CD8-positive, alpha-beta memory T cell (primary cell): ENCODE measurements at regions not wholly inside any gene's neighbourhood (a gene's known extent, or its start where the extent isn't known, plus 50 kb on each side); places are given as distances from the start of the nearest gene placed in this dataset.

Source experiments
- CTCF ChIA-PET: fragments of 350-600 bp; sonication (Branson Sonifier 250); formaldehyde crosslinking; loops from one replicate; lab custom pipeline; 2021; ENCODE audit warnings: antibody characterized with exemption; lab: Charles Lee
- POLR2A ChIA-PET: fragments of 350-600 bp; sonication (Branson Sonifier 250); formaldehyde crosslinking; loops from one replicate; lab custom pipeline; 2021; ENCODE audit warnings: antibody characterized with exemption; lab: Charles Lee
- DNase-seq, 5 donors: peaks; one replicate each; pipeline versions ENCODE4 v3.0.0 to v3.0.0-alpha.2; 2020 to 2022; ENCODE audit warnings: mixed read lengths in 1 of 5
- H3K27ac ChIP-seq: one replicate; pipeline ENCODE4 v1.7.0; 2013; ENCODE audit warnings: low read depth, mild to moderate bottlenecking, low read length, moderate library complexity
- H3K27me3 ChIP-seq: 2 replicates; pipeline ENCODE4 v1.7.0; 2013; ENCODE audit warnings: low read length, mild to moderate bottlenecking; ENCODE audit not compliant: insufficient read depth, poor library complexity, severe bottlenecking
- H3K36me3 ChIP-seq: 2 replicates; pipeline ENCODE4 v1.7.0; 2013; ENCODE audit warnings: mild to moderate bottlenecking, low read length, moderate library complexity; ENCODE audit not compliant: insufficient read depth
- H3K4me1 ChIP-seq: 2 replicates; pipeline ENCODE4 v1.7.0; 2013; ENCODE audit warnings: mild to moderate bottlenecking, low read length, moderate library complexity; ENCODE audit not compliant: insufficient read depth
- H3K4me3 ChIP-seq: 2 replicates; pipeline ENCODE4 v1.7.0; 2013; ENCODE audit warnings: mild to moderate bottlenecking, low read length
- H3K9me3 ChIP-seq: 2 replicates; pipeline ENCODE4 v1.7.0; 2013; ENCODE audit warnings: mild to moderate bottlenecking, low read length
- H3K27ac Mint-ChIP-seq, 8 donors: one replicate each; pipeline ENCODE4 v1.8.0; 2020 to 2021; ENCODE audit warnings: mixed read lengths in 8 of 8, mild to moderate bottlenecking in 6 of 8, inconsistent platforms in 3 of 8, moderate library complexity in 3 of 8
- H3K27me3 Mint-ChIP-seq, 2 donors: one replicate each; pipeline ENCODE4 v1.8.0; 2020 to 2021; ENCODE audit warnings: mixed read lengths in 2 of 2, mild to moderate bottlenecking in 1 of 2, moderate library complexity in 1 of 2
- H3K36me3 Mint-ChIP-seq, 3 donors: one replicate each; pipeline ENCODE4 v1.8.0; 2020 to 2021; ENCODE audit warnings: mixed read lengths in 3 of 3, inconsistent platforms in 1 of 3, mild to moderate bottlenecking in 1 of 3
- H3K4me1 Mint-ChIP-seq, 3 donors: one replicate each; pipeline ENCODE4 v1.8.0; 2020 to 2021; ENCODE audit warnings: mixed read lengths in 3 of 3, inconsistent platforms in 1 of 3, mild to moderate bottlenecking in 1 of 3
- H3K4me3 Mint-ChIP-seq, 7 donors: one replicate each; pipeline ENCODE4 v1.8.0; 2020 to 2021; ENCODE audit warnings: mixed read lengths in 7 of 7, mild to moderate bottlenecking in 6 of 7, moderate library complexity in 4 of 7, inconsistent platforms in 2 of 7
- H3K9me3 Mint-ChIP-seq, 5 donors: one replicate each; pipeline ENCODE4 v1.8.0; 2020 to 2022; ENCODE audit warnings: mixed read lengths in 5 of 5, mild to moderate bottlenecking in 3 of 5, moderate library complexity in 2 of 5, inconsistent platforms in 1 of 5

DNA sequence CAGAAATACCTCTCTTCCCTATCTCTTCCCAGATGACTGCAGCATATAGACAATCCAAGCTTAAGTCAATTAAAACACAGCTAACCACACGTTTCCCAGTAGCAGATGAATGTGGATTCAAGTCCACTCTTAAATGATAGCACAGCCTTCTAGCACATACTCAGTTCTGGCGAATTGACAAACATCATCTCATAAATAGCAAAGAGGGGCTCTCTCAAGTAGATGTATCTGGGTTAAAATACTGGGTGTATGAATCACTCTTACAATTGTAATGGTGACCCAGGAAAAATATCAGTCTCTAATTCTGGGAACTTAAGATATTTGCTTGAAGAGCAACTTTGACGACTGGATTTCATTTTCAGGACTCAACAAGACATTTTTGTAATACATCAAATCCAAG lies 67.0 kb upstream of the HAPLN1 start:
- no peaks in the 10 kb centered on the region for H3K27me3 Mint-ChIP-seq
- no peaks in the 10 kb centered on the region for H3K4me1 ChIP-seq
- H3K27me3 ChIP-seq: no peaks in the 10 kb centered on the region
- no peaks in the 10 kb centered on the region for H3K36me3 Mint-ChIP-seq
- H3K36me3 ChIP-seq: no peaks in the 10 kb centered on the region
- no peaks in the 10 kb centered on the region for H3K9me3 ChIP-seq
- ChIA-PET POLR2A (no interaction called here), CTCF (no interaction called here)
- no peak for DNase-seq
- no peak overlapping the region for H3K4me3 ChIP-seq
- no peaks in the 10 kb centered on the region for H3K9me3 Mint-ChIP-seq
- no peaks in the 10 kb centered on the region for H3K4me1 Mint-ChIP-seq
- no peak overlapping the region for H3K4me3 Mint-ChIP-seq
- H3K27ac ChIP-seq: no peak overlapping the region
- H3K27ac Mint-ChIP-seq: no peak overlapping the region

DNA sequence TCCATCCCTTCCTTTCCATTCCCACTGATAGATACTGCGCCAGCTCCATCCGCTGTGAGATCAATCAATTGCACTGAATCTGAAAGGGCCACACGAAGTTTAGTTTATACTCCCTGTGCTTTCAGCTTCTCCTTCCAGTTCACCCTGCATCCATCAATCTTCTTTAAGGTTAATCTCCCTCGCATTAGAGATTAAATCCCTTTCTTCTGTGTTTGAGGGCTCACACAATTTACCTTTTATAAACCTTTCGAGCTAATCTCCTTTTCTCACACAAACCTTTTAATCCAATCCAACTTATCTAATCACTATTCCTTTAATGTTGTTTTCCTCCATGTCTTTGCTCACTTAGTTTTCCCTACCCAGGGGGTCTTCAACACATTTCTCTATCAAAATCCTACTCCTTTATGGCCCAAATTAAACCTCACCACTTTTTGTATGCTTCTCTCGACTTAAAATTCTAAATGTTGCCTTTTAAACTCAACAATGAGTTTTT lies 64.6 kb upstream of the HAPLN1 start:
- ChIA-PET CTCF (no interaction called here), POLR2A (no interaction called here)
- H3K4me1 ChIP-seq: no peaks in the 10 kb centered on the region
- no peaks in the 10 kb centered on the region for H3K9me3 Mint-ChIP-seq
- no peak overlapping the region for H3K4me3 ChIP-seq
- H3K4me3 Mint-ChIP-seq: no peak overlapping the region
- H3K4me1 Mint-ChIP-seq: no peaks in the 10 kb centered on the region
- H3K36me3 ChIP-seq: no peaks in the 10 kb centered on the region
- DNase-seq: no peak
- H3K27ac Mint-ChIP-seq: no peak overlapping the region
- H3K27me3 Mint-ChIP-seq: no peaks in the 10 kb centered on the region
- H3K9me3 ChIP-seq: no peaks in the 10 kb centered on the region
- H3K27me3 ChIP-seq: no peaks in the 10 kb centered on the region
- no peak overlapping the region for H3K27ac ChIP-seq
- no peaks in the 10 kb centered on the region for H3K36me3 Mint-ChIP-seq

DNA sequence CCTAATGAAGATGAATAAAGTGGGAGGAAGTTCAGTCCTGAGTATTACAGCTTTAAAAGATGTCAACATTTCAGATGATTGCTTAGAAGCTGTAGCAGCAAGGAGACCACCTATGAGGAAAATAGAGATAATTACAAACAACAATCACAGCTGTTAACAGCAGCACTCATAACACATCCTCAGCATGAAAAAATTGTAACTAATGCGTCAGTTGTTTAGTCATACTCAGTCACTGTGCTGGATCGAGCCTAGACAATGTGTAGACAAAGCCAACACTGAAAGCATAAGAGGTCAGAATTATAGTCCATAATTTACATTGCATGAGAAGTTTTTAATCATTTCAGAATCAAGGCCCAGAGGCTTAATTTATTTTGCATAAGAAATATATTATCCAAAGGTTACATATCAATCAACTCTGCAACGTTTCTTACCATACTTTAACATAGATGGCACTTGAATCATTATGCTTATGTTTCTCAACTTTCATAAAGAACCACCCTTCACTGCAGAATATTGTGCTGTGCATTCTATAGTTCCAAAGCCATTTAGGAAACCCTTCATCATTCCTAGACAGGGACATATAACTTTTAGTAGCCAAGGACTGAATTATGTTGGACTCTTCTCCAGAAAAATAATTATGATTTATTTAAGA lies 60.2 kb upstream of the HAPLN1 start:
- no peaks in the 10 kb centered on the region for H3K27me3 Mint-ChIP-seq
- POLR2A ChIA-PET: no interaction called here
- H3K27ac Mint-ChIP-seq: no peak overlapping the region
- H3K9me3 Mint-ChIP-seq: no peaks in the 10 kb centered on the region
- no peak for DNase-seq
- Histone ChIP-seq H3K4me3 (no peak overlapping the region), H3K36me3 (no peaks in the 10 kb centered on the region), H3K27me3 (no peaks in the 10 kb centered on the region), H3K4me1 (no peaks in the 10 kb centered on the region), H3K27ac (no peak overlapping the region), H3K9me3 (no peaks in the 10 kb centered on the region)
- H3K36me3 Mint-ChIP-seq: no peaks in the 10 kb centered on the region
- H3K4me1 Mint-ChIP-seq: no peaks in the 10 kb centered on the region
- CTCF ChIA-PET: no interaction called here
- no peak overlapping the region for H3K4me3 Mint-ChIP-seq

DNA sequence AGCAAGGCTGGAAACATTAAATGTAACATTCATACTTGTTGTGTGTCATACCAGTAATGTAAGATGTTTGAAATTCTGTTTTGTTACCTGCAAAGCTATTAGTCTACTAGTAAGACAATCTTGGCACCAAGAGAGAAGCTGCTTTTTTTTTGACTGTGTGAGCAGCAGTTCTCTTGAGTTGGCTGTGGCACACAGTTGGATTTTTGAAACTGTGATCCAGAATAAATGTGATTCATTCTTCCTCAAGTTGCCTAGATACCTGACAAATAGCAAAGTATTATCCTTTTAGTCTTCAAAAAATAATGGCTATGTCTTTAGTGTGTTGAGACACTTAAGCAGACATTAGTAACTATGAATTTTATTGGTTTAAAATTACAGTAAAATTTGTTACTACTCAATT lies 57.2 kb upstream of the HAPLN1 start:
- CTCF ChIA-PET: no interaction called here
- Histone ChIP-seq H3K4me3 (no peak overlapping the region), H3K9me3 (no peaks in the 10 kb centered on the region), H3K27me3 (no peaks in the 10 kb centered on the region), H3K4me1 (no peaks in the 10 kb centered on the region), H3K27ac (no peak overlapping the region), H3K36me3 (no peaks in the 10 kb centered on the region)
- Mint-ChIP-seq H3K4me1 (no peaks in the 10 kb centered on the region), H3K27me3 (no peaks in the 10 kb centered on the region), H3K27ac (no peak overlapping the region), H3K4me3 (no peak overlapping the region), H3K36me3 (no peaks in the 10 kb centered on the region), H3K9me3 (peaks cover 0 to under 1% (median 0%) of the 10 kb centered on the region in 5 donors)
- DNase-seq: no peak
- POLR2A ChIA-PET: no interaction called here

DNA sequence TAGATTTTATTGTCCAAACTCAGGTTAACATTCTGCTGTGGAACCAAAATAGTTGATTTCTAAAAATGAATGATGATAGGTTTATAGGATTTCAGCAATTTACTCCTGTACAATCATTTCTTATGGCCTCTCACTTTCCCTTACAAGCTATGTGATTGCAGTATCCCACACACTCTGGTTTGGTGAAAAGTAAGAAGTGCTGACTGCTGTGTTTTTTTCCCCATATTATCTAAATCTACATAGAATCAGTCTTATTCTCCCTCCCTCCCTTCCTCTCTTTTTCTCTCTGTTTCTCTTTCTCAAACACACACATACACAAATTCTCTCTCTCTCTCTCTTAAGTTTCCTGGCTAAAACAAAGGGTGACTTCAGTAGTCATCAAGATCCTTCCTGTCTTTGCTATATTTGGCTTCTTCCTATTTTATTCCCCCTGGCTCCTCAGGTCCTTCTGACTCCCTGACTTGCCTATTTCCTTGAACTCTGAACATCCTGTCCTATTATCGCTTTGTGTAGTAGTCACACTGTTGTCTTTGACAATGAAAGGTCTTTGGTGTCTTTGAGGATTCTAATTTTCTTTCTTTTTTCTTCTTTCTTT lies 55.9 kb upstream of the HAPLN1 start:
- Mint-ChIP-seq H3K36me3 (no peaks in the 10 kb centered on the region), H3K4me3 (no peak overlapping the region), H3K9me3 (peaks cover 0 to 3% (median 0%) of the 10 kb centered on the region in 5 donors), H3K27me3 (no peaks in the 10 kb centered on the region), H3K4me1 (no peaks in the 10 kb centered on the region), H3K27ac (no peak overlapping the region)
- no peak for DNase-seq
- H3K27ac ChIP-seq: no peak overlapping the region
- no peaks in the 10 kb centered on the region for H3K9me3 ChIP-seq
- ChIA-PET CTCF (no interaction called here), POLR2A (no interaction called here)
- H3K4me1 ChIP-seq: no peaks in the 10 kb centered on the region
- H3K27me3 ChIP-seq: no peaks in the 10 kb centered on the region
- no peak overlapping the region for H3K4me3 ChIP-seq
- H3K36me3 ChIP-seq: no peaks in the 10 kb centered on the region
